Stimulated activated naive B cell treated with anti-CD40 and anti-IgM and Interleukin-4, amounts not matched to agents 10 μg/mL and 1 μg/mL and 100 μg/mL, for 72 hours (primary cell): ENCODE measurements at regions not wholly inside any gene's neighbourhood (a gene's known extent, or its start where the extent isn't known, plus 50 kb on each side); places are given as distances from the start of the nearest gene placed in this dataset.
"Not testable (repeated sequence)": the region's sequence is repeated elsewhere in the genome, so short reads cannot be mapped to it uniquely, and the experiment has no call there.

Experiments
- ATAC-seq, 2 donors: fragments of 150-1000 bp; cut with Tn5 transposase; replicated peaks; 2 replicates each; pipeline ENCODE4 v1.10.0; 2021; ENCODE audit warnings: moderate library complexity in 1 of 2
- DNase-seq: peaks from one replicate; pipeline ENCODE4 v3.0.0; 2021
- H3K27ac Mint-ChIP-seq: one replicate; pipeline ENCODE4 v1.8.0; 2022; ENCODE audit warnings: mild to moderate bottlenecking, mixed read lengths
- H3K27me3 Mint-ChIP-seq, 2 donors: one replicate each; pipeline ENCODE4 v1.8.0; 2022; ENCODE audit warnings: mixed read lengths in 2 of 2
- H3K36me3 Mint-ChIP-seq, 2 donors: one replicate each; pipeline ENCODE4 v1.8.0; 2022; ENCODE audit warnings: mixed read lengths in 2 of 2, mild to moderate bottlenecking in 1 of 2
- H3K4me1 Mint-ChIP-seq, 2 donors: one replicate each; pipeline ENCODE4 v1.8.0; 2022; ENCODE audit warnings: mixed read lengths in 2 of 2, mild to moderate bottlenecking in 1 of 2
- H3K4me3 Mint-ChIP-seq, 2 donors: one replicate each; pipeline ENCODE4 v1.8.0; 2022; ENCODE audit warnings: mild to moderate bottlenecking in 2 of 2, mixed read lengths in 2 of 2, moderate library complexity in 1 of 2
- H3K9me3 Mint-ChIP-seq, 2 donors: one replicate each; pipeline ENCODE4 v1.8.0; 2022; ENCODE audit warnings: mixed read lengths in 2 of 2, mild to moderate bottlenecking in 1 of 2

GRCh38 chr6:160881148-160881808, 110.3 kb upstream of the MAP3K4 start:
- Mint-ChIP-seq H3K27ac (no peak overlapping the region), H3K4me3 (no peak overlapping the region), H3K4me1 (no peaks in the 10 kb centered on the region), H3K36me3 (no peaks in the 10 kb centered on the region), H3K27me3 (peaks cover 5 to 17% of the 10 kb centered on the region in 2 donors), H3K9me3 (peaks cover 3 to 4% of the 10 kb centered on the region in 2 donors)
- no peak for ATAC-seq
- no peak for DNase-seq

DNA sequence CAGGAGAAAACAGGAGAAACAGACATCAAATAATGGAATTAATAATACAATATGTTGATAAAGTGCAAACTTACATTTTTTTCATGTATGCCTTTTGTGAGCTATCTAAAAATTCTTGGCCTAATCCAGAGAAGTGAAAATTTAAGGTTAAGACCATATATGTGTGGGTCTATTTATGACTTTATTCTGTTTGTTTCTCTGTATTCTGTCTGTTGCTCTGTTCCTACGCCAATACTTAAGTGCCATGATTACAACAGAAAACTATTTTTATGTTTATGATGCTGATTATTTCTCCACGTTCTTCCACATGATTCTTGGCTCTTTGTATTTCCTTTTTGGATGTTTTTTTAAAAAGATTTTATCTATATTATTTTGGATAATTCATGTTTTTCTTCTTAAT, 109.6 kb upstream of the MAP3K4 start:
- Mint-ChIP-seq H3K27me3 (peaks cover 5 to 14% of the 10 kb centered on the region in 2 donors), H3K9me3 (peaks cover 3 to 4% of the 10 kb centered on the region in 2 donors), H3K4me1 (no peaks in the 10 kb centered on the region), H3K27ac (no peak overlapping the region), H3K36me3 (no peaks in the 10 kb centered on the region), H3K4me3 (no peak overlapping the region)
- DNase-seq (no peak), ATAC-seq (no peak)

GRCh38 chr6:160882791-160883279, 108.7 kb upstream of the MAP3K4 start:
- H3K27ac Mint-ChIP-seq = no peak overlapping the region
- no peak overlapping the region for H3K4me3 Mint-ChIP-seq
- H3K36me3 Mint-ChIP-seq = no peaks in the 10 kb centered on the region
- peaks cover 5 to 14% of the 10 kb centered on the region in 2 donors for H3K27me3 Mint-ChIP-seq
- no peaks in the 10 kb centered on the region for H3K4me1 Mint-ChIP-seq
- peaks cover 3 to 4% of the 10 kb centered on the region in 2 donors for H3K9me3 Mint-ChIP-seq
- ATAC-seq (no peak), DNase-seq (no peak)

GRCh38 chr6:160883560-160883959, 108.0 kb upstream of the MAP3K4 start:
- no peak for DNase-seq
- Mint-ChIP-seq H3K36me3 (no peaks in the 10 kb centered on the region), H3K27me3 (peaks cover 5 to 14% of the 10 kb centered on the region in 2 donors), H3K9me3 (peaks cover 3 to 4% of the 10 kb centered on the region in 2 donors), H3K27ac (no peak overlapping the region), H3K4me1 (no peaks in the 10 kb centered on the region), H3K4me3 (no peak overlapping the region)
- ATAC-seq = no peak

GRCh38 chr6:160883999-160884398, 107.6 kb upstream of the MAP3K4 start:
- DNase-seq (no peak), ATAC-seq (no peak)
- Mint-ChIP-seq H3K27me3 (peaks cover 5 to 13% of the 10 kb centered on the region in 2 donors), H3K4me3 (no peak overlapping the region), H3K4me1 (no peaks in the 10 kb centered on the region), H3K36me3 (no peaks in the 10 kb centered on the region), H3K27ac (no peak overlapping the region), H3K9me3 (peaks cover 3% of the 10 kb centered on the region in 2 donors)

- H3K4me3 Mint-ChIP-seq, H3K36me3 Mint-ChIP-seq, ATAC-seq: not testable (repeated sequence)
Observed at GRCh38 chr6:160889148-160889547, 102.4 kb upstream of the MAP3K4 start.

DNA sequence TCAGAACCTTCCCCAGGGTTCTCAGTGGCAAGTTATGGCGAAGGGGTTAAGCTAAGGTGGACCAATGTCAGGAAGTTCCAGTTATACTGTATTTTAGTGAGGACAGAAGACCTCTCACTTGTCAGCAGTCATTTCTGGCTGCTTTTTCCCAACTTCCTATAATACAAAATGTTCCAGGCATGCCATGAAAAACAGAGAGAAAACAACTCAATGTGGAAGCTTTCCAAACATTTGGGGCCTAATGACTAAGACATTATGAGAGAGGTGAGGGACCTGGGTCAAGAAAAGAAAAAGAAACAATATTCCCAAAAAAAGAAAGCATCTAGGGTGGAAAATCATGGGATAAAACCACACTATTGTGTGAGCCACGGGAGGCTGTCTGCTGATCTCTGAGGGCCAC, 99.9 kb upstream of the MAP3K4 start:
- peaks cover 3 to 10% of the 10 kb centered on the region in 2 donors for H3K27me3 Mint-ChIP-seq
- H3K4me3 Mint-ChIP-seq = no peak overlapping the region
- no peak overlapping the region for H3K27ac Mint-ChIP-seq
- H3K9me3 Mint-ChIP-seq = no peaks in the 10 kb centered on the region
- no peaks in the 10 kb centered on the region for H3K4me1 Mint-ChIP-seq
- DNase-seq = no peak
- ATAC-seq = no peak
- no peaks in the 10 kb centered on the region for H3K36me3 Mint-ChIP-seq

More at GRCh38 chr6:160889148-160889547, 102.4 kb upstream of the MAP3K4 start:
- H3K9me3 Mint-ChIP-seq, DNase-seq, H3K27me3 Mint-ChIP-seq, H3K4me1 Mint-ChIP-seq, H3K27ac Mint-ChIP-seq: not testable (repeated sequence)

- Mint-ChIP-seq H3K27me3 (peaks cover 3 to 10% of the 10 kb centered on the region in 2 donors), H3K4me3 (no peak overlapping the region), H3K4me1 (no peaks in the 10 kb centered on the region), H3K27ac (no peak overlapping the region), H3K36me3 (no peaks in the 10 kb centered on the region), H3K9me3 (no peaks in the 10 kb centered on the region)
- ATAC-seq (no peak), DNase-seq (no peak)
Observed at GRCh38 chr6:160895562-160895961, 96.0 kb upstream of the MAP3K4 start.

DNA sequence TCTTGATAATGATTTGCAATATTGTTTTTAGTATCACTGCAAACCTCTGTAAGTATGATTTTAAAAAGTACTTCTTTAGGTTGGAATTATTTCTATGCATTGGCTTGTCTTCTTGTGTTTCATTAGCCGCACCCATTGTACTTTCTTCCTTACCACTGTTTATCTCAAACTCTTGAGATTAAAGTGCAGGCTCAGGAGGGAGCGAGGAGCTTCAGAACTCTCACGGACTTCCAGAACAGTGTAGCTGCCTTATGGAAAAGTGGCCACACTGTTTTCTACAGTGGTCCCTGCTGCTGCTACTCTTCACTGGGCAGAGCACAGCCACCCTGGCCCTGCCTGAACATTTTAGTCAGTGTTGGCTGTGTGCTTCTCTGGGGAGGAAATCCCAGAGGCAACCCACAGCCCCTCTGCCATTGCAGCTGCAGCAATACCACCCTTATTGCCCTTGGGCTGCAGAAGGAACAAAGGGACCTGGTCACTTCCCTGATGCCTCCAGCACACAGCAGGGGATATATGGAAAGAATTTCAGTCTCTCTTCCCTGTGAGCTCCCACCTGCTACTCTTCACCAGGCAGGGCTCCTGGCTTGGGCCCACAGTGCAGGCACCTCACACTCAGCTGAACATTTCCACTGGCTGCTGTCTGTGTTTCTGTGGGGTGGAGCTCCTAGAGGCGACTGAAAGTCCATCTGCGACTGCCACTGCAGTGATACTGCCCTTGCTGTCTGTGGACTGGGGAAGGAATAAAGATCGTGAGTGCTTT, 91.7 kb upstream of the MAP3K4 start:
- H3K4me3 Mint-ChIP-seq = no peak overlapping the region
- H3K27me3 Mint-ChIP-seq = peaks cover 0 to 5% of the 10 kb centered on the region in 2 donors

DNA sequence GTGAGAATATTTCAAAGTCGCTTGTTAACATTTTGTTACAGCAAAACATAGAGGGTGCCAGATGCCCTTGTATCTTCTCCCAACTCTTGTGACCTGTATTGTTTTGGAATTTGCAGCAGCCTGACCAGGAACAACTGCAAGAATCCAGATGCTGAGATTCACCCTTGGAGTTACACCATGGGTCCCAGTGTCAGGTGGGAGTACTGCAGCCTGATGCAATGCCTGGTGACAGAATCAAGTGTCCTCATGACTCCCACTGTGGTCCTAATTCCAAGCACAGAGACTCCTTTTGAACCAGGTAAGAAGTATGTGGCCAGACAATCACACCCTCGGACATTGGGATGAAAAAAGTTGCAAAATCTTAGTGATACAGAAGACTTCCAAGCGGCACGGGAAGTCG, 79.6 kb upstream of the MAP3K4 start:
- Mint-ChIP-seq H3K9me3 (peaks cover 6 to 10% of the 10 kb centered on the region in 2 donors), H3K27ac (no peak overlapping the region), H3K27me3 (peaks cover 0 to 5% of the 10 kb centered on the region in 2 donors), H3K36me3 (no peaks in the 10 kb centered on the region), H3K4me3 (no peak overlapping the region), H3K4me1 (no peaks in the 10 kb centered on the region)
- DNase-seq (no peak), ATAC-seq (no peak)

More for the DNA sequence above, 91.7 kb upstream of the MAP3K4 start:
- Mint-ChIP-seq H3K4me1 (no peaks in the 10 kb centered on the region), H3K27ac (no peak overlapping the region), H3K9me3 (no peaks in the 10 kb centered on the region), H3K36me3 (no peaks in the 10 kb centered on the region)
- no peak for ATAC-seq
- DNase-seq = no peak

GRCh38 chr6:160912411-160912810, 79.2 kb upstream of the MAP3K4 start:
- Mint-ChIP-seq H3K27ac (no peak overlapping the region), H3K4me3 (no peak overlapping the region), H3K27me3 (peaks cover 0 to 5% of the 10 kb centered on the region in 2 donors), H3K4me1 (no peaks in the 10 kb centered on the region), H3K36me3 (no peaks in the 10 kb centered on the region), H3K9me3 (peaks cover 6 to 10% of the 10 kb centered on the region in 2 donors)
- no peak for ATAC-seq
- DNase-seq = no peak

GRCh38 chr6:160917572-160917971, 74.0 kb upstream of the MAP3K4 start:
- Mint-ChIP-seq H3K4me3 (no peak overlapping the region), H3K4me1 (no peaks in the 10 kb centered on the region), H3K27ac (no peak overlapping the region), H3K36me3 (no peaks in the 10 kb centered on the region), H3K9me3 (peaks cover 6 to 8% of the 10 kb centered on the region in 2 donors), H3K27me3 (peaks cover 8 to 24% of the 10 kb centered on the region in 2 donors)
- DNase-seq (no peak), ATAC-seq (no peak)

- Mint-ChIP-seq H3K4me3 (no peak overlapping the region), H3K4me1 (no peaks in the 10 kb centered on the region), H3K27me3 (peaks cover 8 to 24% of the 10 kb centered on the region in 2 donors), H3K27ac (no peak overlapping the region), H3K9me3 (no peaks in the 10 kb centered on the region), H3K36me3 (no peaks in the 10 kb centered on the region)
- DNase-seq (no peak), ATAC-seq (no peak)
Observed at GRCh38 chr6:160919723-160920440, 71.7 kb upstream of the MAP3K4 start.

DNA sequence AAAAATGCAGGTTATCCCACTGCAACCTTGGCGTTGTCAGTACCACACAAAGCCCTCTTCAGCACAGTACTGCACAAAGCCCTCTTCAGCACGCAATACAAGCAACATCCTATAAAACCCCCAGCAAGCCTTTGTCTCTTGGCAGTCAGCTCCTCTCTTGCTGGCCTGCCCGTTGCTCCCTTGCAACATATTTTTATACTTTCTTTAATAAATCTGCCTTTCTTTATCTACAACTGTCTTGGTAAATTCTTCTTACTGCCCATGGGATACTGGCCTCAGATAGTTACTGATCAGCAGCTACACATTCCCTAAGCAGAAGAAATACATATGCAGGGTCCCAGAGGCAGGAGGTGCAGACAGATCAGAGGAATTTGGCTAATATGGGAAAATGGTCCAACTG, 70.5 kb upstream of the MAP3K4 start:
- Mint-ChIP-seq H3K27ac (no peak overlapping the region), H3K4me3 (no peak overlapping the region)
- no peak for ATAC-seq

More for the DNA sequence above, 70.5 kb upstream of the MAP3K4 start:
- Mint-ChIP-seq H3K27me3 (peaks cover 13 to 35% of the 10 kb centered on the region in 2 donors), H3K36me3 (no peaks in the 10 kb centered on the region), H3K9me3 (no peaks in the 10 kb centered on the region), H3K4me1 (no peaks in the 10 kb centered on the region)
- DNase-seq = no peak
